PC-9 (cell line): ENCODE measurements at regions not wholly inside any gene's neighbourhood (a gene's known extent, or its start where the extent isn't known, plus 50 kb on each side); places are given as distances from the start of the nearest gene placed in this dataset.

ENCODE experiments used
- CTCF ChIP-seq: fragments of 200-600 bp; sonication (generic); conservative IDR thresholded peaks from 2 replicates; pipeline ENCODE4 v1.6.1; 2017; ENCODE audit warnings: mixed run types, antibody characterized with exemption, mild to moderate bottlenecking, moderate library complexity
- EZH2 ChIP-seq: fragments of 200-600 bp; sonication (generic); IDR thresholded peaks from 2 replicates; pipeline ENCODE4 v1.8.0; 2017; ENCODE audit warnings: antibody characterized with exemption, low read depth

DNA sequence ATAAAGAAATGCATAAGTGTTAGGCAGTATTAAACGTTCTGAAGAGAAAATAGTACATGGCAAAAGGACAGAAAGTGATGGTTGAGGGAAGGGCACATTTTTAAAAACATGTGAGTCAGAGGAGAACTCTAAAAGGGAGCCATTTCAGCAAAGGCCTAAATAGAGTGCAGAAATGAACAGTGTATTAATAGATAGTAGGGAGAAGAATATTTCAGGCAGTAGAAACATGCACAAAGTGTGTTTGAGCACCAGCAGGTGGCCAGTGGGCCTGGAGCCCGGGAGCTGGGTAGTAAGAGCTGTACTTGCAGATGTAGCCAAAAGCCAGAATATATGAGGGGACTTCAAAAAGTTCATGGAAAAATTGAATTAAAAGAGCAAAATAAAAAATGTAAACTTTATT, 288.1 kb upstream of the FIGN start:
- TF ChIP-seq EZH2 (no peak), CTCF (no peak)
